ENCODE measurements at regions not wholly inside any gene's neighbourhood (a gene's known extent, or its start where the extent isn't known, plus 50 kb on each side); places are given as distances from the start of the nearest gene placed in this dataset.

DNA sequence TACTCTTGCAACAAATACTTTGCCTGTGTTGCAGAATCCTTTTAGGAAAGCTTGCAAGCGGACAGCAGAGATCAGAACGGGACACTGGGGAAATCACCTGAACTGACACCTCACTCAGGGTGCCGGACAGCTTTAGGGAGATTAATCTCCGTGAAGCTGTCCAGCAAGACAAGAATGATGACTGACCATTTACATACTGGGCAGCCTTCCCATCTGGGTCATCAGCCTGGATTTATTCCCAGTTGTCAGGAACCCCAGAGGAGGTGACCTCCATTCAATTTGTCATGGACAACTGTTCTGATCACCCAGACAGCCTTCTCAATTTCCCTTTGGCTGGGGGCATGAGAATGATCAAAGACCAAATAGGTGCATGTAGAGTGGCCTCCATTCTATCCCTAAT, 93.0 kb upstream of the EGFL6 start:
- TF ChIP-seq, protein P1, sequence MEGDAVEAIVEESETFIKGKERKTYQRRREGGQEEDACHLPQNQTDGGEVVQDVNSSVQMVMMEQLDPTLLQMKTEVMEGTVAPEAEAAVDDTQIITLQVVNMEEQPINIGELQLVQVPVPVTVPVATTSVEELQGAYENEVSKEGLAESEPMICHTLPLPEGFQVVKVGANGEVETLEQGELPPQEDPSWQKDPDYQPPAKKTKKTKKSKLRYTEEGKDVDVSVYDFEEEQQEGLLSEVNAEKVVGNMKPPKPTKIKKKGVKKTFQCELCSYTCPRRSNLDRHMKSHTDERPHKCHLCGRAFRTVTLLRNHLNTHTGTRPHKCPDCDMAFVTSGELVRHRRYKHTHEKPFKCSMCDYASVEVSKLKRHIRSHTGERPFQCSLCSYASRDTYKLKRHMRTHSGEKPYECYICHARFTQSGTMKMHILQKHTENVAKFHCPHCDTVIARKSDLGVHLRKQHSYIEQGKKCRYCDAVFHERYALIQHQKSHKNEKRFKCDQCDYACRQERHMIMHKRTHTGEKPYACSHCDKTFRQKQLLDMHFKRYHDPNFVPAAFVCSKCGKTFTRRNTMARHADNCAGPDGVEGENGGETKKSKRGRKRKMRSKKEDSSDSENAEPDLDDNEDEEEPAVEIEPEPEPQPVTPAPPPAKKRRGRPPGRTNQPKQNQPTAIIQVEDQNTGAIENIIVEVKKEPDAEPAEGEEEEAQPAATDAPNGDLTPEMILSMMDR (IDR thresholded peaks at IDR 0.05) = no peak
- no peak for TF ChIP-seq POLR2A (IDR thresholded peaks at IDR 0.05)
- TF ChIP-seq POLR2AphosphoS5 (IDR thresholded peaks at IDR 0.05) = no peak

All from stomach (tissue), 4 donors.